HepG2 (cell line): ENCODE measurements at regions not wholly inside any gene's neighbourhood (a gene's known extent, or its start where the extent isn't known, plus 50 kb on each side); places are given as distances from the start of the nearest gene placed in this dataset.

ENCODE experiments used
- ATAC-seq: fragments of 200-7000 bp; cut with Tn5 transposase; 3 replicates; pipeline ENCODE4 v1.9.1; 2020; ENCODE audit warnings: mild to moderate bottlenecking, moderate library complexity
- BruUV-seq: library from RNA; stranded (reverse); fragments of 400-500 nt; replicated peaks from 2 replicates; lab custom pipeline; 2021; lab: Mats Ljungman, UMichigan
- CTCF ChIA-PET: fragments of 300-600 bp; formaldehyde crosslinking; extraction: SDS; loops from one replicate; lab custom pipeline; 2021; ENCODE audit warnings: low total read pairs, inconsistent platforms, low intra/inter-chr PET ratio; lab: Yijun Ruan, JAX
- POLR2A ChIA-PET: fragments of 350-600 bp; sonication (Branson Sonifier 250); formaldehyde crosslinking; loops from one replicate; lab custom pipeline; 2020; ENCODE audit warnings: antibody characterized with exemption, inconsistent platforms; lab: Yijun Ruan, JAX
- DNase-seq: peaks from one replicate; pipeline ENCODE4 v3.0.0-alpha.2; 2015; ENCODE audit warnings: low spot score
- FAIRE-seq: peaks from 3 replicates; lab custom pipeline; 2011; peaks lifted over from hg19 to GRCh38; lab: Jason Lieb, UNC
- H2AFZ ChIP-seq: one replicate; pipeline ENCODE4 v1.6.1; 2011; ENCODE audit warnings: low read length, inconsistent platforms
- H3K27ac ChIP-seq: fragments of 300-600 bp; 3 replicates; pipeline ENCODE4 v1.8.0; 2011; ENCODE audit warnings: mixed run types, mild to moderate bottlenecking, mixed read lengths, low read length, inconsistent platforms; ENCODE audit not compliant: insufficient read depth; ENCODE audit errors: extremely low read length
- H3K27me3 ChIP-seq, 2 experiments: fragments of 200-600 bp in 1 of 2; 2 replicates in 1 of 2; 3 replicates in 1 of 2; pipeline versions ENCODE4 v1.6.0 to v1.8.0; 2011; ENCODE audit warnings: low read length in 2 of 2, mild to moderate bottlenecking in 2 of 2, moderate library complexity in 2 of 2, inconsistent platforms in 1 of 2; ENCODE audit not compliant: insufficient read depth in 2 of 2, control insufficient read depth in 1 of 2
- H3K36me3 ChIP-seq, 2 experiments: fragments of 200-600 bp in 1 of 2; replicated peaks in 1 of 2; 2 replicates in 1 of 2; 3 replicates in 1 of 2; pipeline versions ENCODE4 v1.5.1 to v1.8.0; 2011; ENCODE audit warnings: low read length in 2 of 2, inconsistent platforms in 1 of 2; ENCODE audit not compliant: insufficient read depth in 2 of 2, control insufficient read depth in 1 of 2
- H3K4me1 ChIP-seq: 2 replicates; pipeline ENCODE4 v1.5.1; 2012; ENCODE audit warnings: low read length, inconsistent platforms; ENCODE audit not compliant: insufficient read depth
- H3K4me2 ChIP-seq: 2 replicates; pipeline ENCODE4 v1.6.0; 2011; ENCODE audit warnings: low read depth, low read length, inconsistent platforms
- H3K4me3 ChIP-seq, 3 experiments: fragments of 200-600 bp in 1 of 3; sonication (generic), shearing (Covaris generic) in 1 of 3; replicated peaks in 1 of 3; 2 replicates each; pipeline ENCODE4 v1.5.1; 2011 to 2016; ENCODE audit warnings: low read length in 3 of 3, inconsistent platforms in 2 of 3, low read depth in 2 of 3, mild to moderate bottlenecking in 2 of 3, control low read depth in 1 of 3, mixed read lengths in 1 of 3; ENCODE audit not compliant: insufficient read depth in 1 of 3
- H3K79me2 ChIP-seq: one replicate; pipeline ENCODE4 v1.6.1; 2011; ENCODE audit warnings: low read length, inconsistent platforms; ENCODE audit not compliant: insufficient read depth
- H3K9ac ChIP-seq: 2 replicates; pipeline ENCODE4 v1.6.0; 2011; ENCODE audit warnings: mild to moderate bottlenecking, low read depth, low read length, inconsistent platforms; ENCODE audit not compliant: insufficient read depth
- H3K9me3 ChIP-seq: 2 replicates; pipeline ENCODE4 v1.5.1; 2012; ENCODE audit warnings: mild to moderate bottlenecking, low read length
- H4K20me1 ChIP-seq: 2 replicates; pipeline ENCODE4 v1.6.0; 2011; ENCODE audit warnings: inconsistent platforms, mild to moderate bottlenecking, low read length, moderate library complexity; ENCODE audit not compliant: insufficient read depth
- GFI1 ChIP-seq: sonication (generic); formaldehyde crosslinking; IDR thresholded peaks from 2 replicates; pipeline ENCODE4 v1.5.0; 2020; ENCODE audit warnings: missing genetic modification reagents, mild to moderate bottlenecking, borderline replicate concordance
- NFIB ChIP-seq: sonication (generic); formaldehyde crosslinking; IDR thresholded peaks from 2 replicates; pipeline ENCODE4 v1.9.0; 2021; ENCODE audit warnings: missing genetic modification reagents, mild to moderate bottlenecking, borderline replicate concordance
- SRSF9 ChIP-seq: fragments of 200-400 bp; formaldehyde crosslinking; IDR thresholded peaks from 2 replicates; pipeline ENCODE4 v1.6.1; 2018; ENCODE audit warnings: borderline replicate concordance, mild to moderate bottlenecking, low read depth, low read length; ENCODE audit not compliant: insufficient read depth, poor library complexity, severe bottlenecking
- ZBTB20 ChIP-seq: sonication (generic); formaldehyde crosslinking; IDR thresholded peaks from 2 replicates; pipeline ENCODE4 v1.8.1; 2023; ENCODE audit warnings: missing genetic modification reagents, low read depth, mild to moderate bottlenecking, borderline replicate concordance
- ZNF24 ChIP-seq: fragments of 450-650 bp; IDR thresholded peaks from 2 replicates; pipeline ENCODE4 v1.6.1; 2017; ENCODE audit warnings: antibody characterized with exemption, mild to moderate bottlenecking
- ZNF317 ChIP-seq: sonication (generic); formaldehyde crosslinking; IDR thresholded peaks from 2 replicates; pipeline ENCODE4 v1.5.0; 2020; ENCODE audit warnings: mild to moderate bottlenecking, missing genetic modification reagents
- WGBS: methylation state at CpG from one replicate; pipeline ENCODE4 v1.1.6; 2017; ENCODE audit warnings: low lambda C conversion rate; 5-methylcytosine and 5-hydroxymethylcytosine counted together
- in situ Hi-C: cut with HindIII; loops from 2 replicates; pipeline ENCODE4 v1.10.0; 2017; ENCODE audit warnings: low pct_unique_long_range_greater_than_20kb; ENCODE audit not compliant: extremely low pct_ligation_motif_present
- intact Hi-C: fragments of 100-400 bp; cut with micrococcal nuclease; formaldehyde crosslinking; loops from one replicate; pipeline ENCODE4 v1.10.0; 2022; ENCODE audit not compliant: unreplicated experiment
- TF ChIP-seq, protein P1 (sequence below), 2 experiments: sonication (generic) in 1 of 2; formaldehyde crosslinking in 1 of 2; IDR thresholded peaks; 2 replicates each; pipeline versions ENCODE4 v1.5.1 to v1.6.1; 2011 to 2020; ENCODE audit warnings: borderline replicate concordance in 1 of 2, low read depth in 1 of 2, low read length in 1 of 2, mild to moderate bottlenecking in 1 of 2, missing genetic modification reagents in 1 of 2, moderate library complexity in 1 of 2
- TF ChIP-seq, protein P2 (sequence below): sonication (generic); formaldehyde crosslinking; IDR thresholded peaks from 2 replicates; pipeline ENCODE4 v1.4.0; 2020; ENCODE audit warnings: mild to moderate bottlenecking, missing genetic modification reagents
- TF ChIP-seq, protein P3 (sequence below), 2 experiments: fragments of 450-650 bp in 1 of 2; sonication (generic) in 1 of 2; formaldehyde crosslinking in 1 of 2; IDR thresholded peaks; 2 replicates each; pipeline versions ENCODE4 v1.6.1 to v1.8.0; 2016 to 2022; ENCODE audit warnings: antibody characterized with exemption in 1 of 2, mild to moderate bottlenecking in 1 of 2, missing genetic modification reagents in 1 of 2
- TF ChIP-seq, protein P4 (sequence below): sonication (generic); formaldehyde crosslinking; IDR thresholded peaks from 2 replicates; pipeline ENCODE4 v1.4.0; 2020; ENCODE audit warnings: mild to moderate bottlenecking, missing genetic modification reagents

DNA sequence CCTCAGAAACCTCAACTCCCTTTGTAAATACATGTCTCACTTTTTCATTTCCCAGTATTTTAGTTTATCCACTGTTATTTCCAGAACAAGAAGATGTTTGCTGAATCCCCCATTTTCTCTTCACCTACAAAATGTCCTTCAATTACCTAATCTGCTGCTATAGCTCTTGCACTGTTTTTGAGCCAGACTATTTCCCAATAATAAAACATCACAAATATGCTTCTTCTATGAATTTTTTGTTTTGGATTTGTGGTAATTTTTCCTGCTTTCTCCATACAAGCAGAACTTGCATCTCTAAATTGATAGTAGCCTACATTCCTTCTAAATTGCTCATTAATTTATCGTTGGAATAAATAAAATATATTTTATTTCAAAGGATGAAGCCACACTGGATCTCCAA lies 199.6 kb upstream of the C1orf87 start (continued):
- TF ChIP-seq, protein P1, sequence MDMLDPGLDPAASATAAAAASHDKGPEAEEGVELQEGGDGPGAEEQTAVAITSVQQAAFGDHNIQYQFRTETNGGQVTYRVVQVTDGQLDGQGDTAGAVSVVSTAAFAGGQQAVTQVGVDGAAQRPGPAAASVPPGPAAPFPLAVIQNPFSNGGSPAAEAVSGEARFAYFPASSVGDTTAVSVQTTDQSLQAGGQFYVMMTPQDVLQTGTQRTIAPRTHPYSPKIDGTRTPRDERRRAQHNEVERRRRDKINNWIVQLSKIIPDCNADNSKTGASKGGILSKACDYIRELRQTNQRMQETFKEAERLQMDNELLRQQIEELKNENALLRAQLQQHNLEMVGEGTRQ (IDR thresholded peaks at IDR 0.05; ENCODE audit: low read depth, low read length): no peak
- TF ChIP-seq, protein P1 (CRISPR knock-in tag; IDR thresholded peaks at IDR 0.05; ENCODE audit: borderline replicate concordance): no peak
- TF ChIP-seq ZBTB20 (CRISPR knock-in tag): no peak

DNA sequence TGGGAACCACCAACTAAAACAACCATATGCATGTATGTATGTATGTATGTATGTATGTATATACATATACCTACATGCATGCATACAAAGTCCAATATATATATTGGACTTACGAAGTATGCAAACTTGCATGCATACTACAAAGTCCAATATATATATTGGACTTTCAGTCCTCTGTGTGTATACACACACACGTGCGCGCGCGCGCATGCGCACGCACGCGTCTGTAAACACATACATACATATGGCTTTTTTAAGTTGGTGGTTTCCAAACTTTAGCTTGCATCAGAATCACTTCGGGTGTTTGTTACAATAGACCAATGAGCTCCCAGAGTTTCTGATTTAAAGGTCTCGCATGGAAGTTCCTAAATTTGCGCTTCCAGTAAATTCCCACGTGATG lies 197.5 kb upstream of the C1orf87 start:
- no peak overlapping the region for H3K4me3 ChIP-seq
- intact Hi-C loops (no loop called here), in situ Hi-C loops (no loop called here)
- H3K9ac ChIP-seq: no peak overlapping the region
- 89% methylated on average over 15 of the region's 15 CpGs for WGBS
- no peaks in the 10 kb centered on the region for H3K27me3 ChIP-seq
- POLR2A ChIA-PET: no interaction called here
- DNase-seq: no peak
- H3K79me2 ChIP-seq: no peaks in the 10 kb centered on the region
- BruUV-seq: no TSS peak
- no peak overlapping the region for H2AFZ ChIP-seq
- FAIRE-seq: no peak
- no peaks in the 10 kb centered on the region for H3K36me3 ChIP-seq
- CTCF ChIA-PET: no interaction called here
- ATAC-seq: no peak
- no peak overlapping the region for H3K4me2 ChIP-seq
- H3K9me3 ChIP-seq: no peaks in the 10 kb centered on the region
- no peak overlapping the region for H3K27ac ChIP-seq
- H3K4me1 ChIP-seq: peaks cover 17% of the 10 kb centered on the region
- H4K20me1 ChIP-seq: no peaks in the 10 kb centered on the region
- TF ChIP-seq SRSF9 (no peak), NFIB (CRISPR knock-in tag) (no peak), ZNF317 (CRISPR knock-in tag) (no peak), ZNF24 (no peak), GFI1 (CRISPR knock-in tag) (no peak)
- TF ChIP-seq, protein P2, sequence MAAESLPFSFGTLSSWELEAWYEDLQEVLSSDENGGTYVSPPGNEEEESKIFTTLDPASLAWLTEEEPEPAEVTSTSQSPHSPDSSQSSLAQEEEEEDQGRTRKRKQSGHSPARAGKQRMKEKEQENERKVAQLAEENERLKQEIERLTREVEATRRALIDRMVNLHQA (CRISPR knock-in tag): no peak
- TF ChIP-seq, protein P3, sequence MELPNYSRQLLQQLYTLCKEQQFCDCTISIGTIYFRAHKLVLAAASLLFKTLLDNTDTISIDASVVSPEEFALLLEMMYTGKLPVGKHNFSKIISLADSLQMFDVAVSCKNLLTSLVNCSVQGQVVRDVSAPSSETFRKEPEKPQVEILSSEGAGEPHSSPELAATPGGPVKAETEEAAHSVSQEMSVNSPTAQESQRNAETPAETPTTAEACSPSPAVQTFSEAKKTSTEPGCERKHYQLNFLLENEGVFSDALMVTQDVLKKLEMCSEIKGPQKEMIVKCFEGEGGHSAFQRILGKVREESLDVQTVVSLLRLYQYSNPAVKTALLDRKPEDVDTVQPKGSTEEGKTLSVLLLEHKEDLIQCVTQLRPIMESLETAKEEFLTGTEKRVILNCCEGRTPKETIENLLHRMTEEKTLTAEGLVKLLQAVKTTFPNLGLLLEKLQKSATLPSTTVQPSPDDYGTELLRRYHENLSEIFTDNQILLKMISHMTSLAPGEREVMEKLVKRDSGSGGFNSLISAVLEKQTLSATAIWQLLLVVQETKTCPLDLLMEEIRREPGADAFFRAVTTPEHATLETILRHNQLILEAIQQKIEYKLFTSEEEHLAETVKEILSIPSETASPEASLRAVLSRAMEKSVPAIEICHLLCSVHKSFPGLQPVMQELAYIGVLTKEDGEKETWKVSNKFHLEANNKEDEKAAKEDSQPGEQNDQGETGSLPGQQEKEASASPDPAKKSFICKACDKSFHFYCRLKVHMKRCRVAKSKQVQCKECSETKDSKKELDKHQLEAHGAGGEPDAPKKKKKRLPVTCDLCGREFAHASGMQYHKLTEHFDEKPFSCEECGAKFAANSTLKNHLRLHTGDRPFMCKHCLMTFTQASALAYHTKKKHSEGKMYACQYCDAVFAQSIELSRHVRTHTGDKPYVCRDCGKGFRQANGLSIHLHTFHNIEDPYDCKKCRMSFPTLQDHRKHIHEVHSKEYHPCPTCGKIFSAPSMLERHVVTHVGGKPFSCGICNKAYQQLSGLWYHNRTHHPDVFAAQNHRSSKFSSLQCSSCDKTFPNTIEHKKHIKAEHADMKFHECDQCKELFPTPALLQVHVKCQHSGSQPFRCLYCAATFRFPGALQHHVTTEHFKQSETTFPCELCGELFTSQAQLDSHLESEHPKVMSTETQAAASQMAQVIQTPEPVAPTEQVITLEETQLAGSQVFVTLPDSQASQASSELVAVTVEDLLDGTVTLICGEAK (IDR thresholded peaks at IDR 0.05): no peak
- TF ChIP-seq, protein P3 (CRISPR knock-in tag; IDR thresholded peaks at IDR 0.05): no peak
- TF ChIP-seq, protein P4, sequence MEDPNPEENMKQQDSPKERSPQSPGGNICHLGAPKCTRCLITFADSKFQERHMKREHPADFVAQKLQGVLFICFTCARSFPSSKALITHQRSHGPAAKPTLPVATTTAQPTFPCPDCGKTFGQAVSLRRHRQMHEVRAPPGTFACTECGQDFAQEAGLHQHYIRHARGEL (CRISPR knock-in tag): no peak
